Activated CD4-positive, alpha-beta T cell treated with anti-CD3 and anti-CD28 coated beads, Interleukin-2, amount 50 U/mL, for 48 hours (primary cell): ENCODE measurements at regions not wholly inside any gene's neighbourhood (a gene's known extent, or its start where the extent isn't known, plus 50 kb on each side); places are given as distances from the start of the nearest gene placed in this dataset.

Experiments used
- DNase-seq, 2 experiments: peaks; one replicate each; pipeline ENCODE4 v3.0.0-alpha.2; 2020

DNA sequence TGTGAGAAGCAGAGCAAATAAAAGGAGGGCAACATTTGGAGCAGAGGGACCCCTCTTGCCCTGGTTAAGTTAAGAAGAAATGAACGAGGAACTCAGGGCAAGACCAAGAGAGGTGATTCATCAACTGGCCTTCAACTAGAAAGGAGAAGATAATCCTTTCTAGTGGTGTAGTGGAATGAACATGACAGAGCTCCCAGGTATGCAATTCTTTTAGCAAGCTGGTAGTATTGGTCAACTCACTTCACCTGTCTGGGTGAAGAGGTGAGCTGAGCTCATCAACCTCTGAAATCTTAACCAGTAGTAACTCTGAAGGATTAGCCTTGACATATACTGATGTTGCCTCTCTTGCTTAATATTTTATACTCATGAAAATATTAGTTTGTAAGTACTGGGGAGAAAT, 1024.7 kb upstream of the GOT2 start:
- DNase-seq = no peak

DNA sequence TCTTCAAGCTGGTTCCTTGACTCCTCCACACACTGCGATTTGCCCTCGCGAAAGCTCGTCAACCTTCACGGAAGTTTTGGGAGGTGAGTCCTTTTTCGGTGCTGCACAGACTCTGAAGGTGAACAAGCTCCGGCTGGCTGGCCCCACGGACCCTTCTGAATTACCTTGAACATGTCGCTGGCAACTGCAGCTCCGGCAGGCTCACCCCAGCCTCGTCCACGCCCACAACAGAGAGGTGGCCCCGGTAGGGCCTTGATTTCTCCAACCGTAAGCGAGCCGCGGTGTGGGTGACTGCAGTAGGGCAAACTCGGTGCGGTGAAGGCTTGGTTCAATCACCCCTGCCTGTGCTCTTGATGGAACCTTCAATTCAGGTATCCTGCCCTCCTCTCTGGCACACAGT, 1020.7 kb upstream of the GOT2 start:
- DNase-seq = no peak

DNA sequence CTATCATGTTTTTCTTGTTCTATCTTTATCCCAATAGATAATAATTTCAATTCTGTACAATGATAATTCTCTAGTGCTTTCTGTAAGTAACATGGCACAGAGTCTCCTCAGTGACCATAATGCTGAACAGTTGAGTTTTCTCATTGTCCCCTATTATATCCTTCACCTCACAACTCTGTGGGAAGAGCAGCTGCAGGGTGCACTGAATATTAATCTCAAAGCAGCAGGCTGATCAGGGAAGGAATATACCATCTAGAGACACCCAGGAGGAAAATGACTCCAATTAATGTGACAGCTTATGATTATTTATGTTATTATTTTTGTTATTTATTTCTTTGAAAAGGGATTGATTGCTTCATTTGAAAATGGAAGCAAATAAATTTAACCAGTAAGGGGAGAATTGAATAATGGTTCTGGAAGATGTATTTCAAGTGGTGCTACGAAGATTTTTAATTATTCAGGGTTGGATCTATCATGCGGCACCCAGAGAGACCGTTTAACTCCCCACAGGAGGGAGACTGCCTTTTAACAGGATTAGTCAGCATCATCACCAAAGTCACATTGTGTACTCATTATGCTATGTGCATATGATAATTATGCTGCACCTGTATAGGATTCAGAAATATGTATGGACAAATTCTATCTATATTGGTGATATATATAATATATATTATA, 1015.7 kb upstream of the GOT2 start:
- DNase-seq = no peak

DNA sequence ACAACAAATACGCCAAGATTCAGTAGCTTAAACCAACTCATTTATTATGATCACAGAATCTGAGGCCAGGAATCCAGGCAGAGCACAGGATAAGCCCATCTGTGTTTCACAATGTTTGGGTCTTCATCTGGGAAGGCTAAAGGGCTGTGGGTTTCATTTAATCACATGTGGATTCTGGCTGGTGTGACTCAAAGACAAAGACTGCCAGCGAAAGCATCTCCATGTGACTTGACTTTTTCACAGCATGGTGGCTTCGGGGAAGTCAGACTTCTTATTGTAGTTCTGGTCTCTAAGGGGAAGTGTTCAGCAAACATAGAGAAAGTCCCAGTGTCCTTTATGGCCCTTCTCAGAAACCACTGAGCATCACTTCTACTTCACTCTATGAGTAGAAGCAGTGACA, 1014.4 kb upstream of the GOT2 start:
- no peak for DNase-seq

DNA sequence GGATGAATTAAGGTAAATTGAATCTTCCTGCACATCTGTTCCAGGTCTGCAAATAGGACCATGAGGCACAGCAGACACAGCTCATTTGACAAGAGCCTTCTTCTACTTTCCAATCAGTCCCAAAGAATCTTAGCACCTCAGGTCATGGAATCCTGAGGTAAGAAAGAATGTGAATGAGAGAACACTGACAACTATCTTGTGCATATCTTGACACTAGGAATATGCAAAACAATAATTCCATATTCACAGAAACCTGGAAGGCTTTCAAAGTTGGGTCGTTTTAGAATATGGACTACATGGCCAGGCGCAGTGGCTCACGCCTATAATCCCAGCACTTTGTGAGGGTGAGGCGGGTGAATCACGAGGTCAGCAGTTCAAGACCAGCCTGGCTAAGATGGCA, 1009.4 kb upstream of the GOT2 start:
- DNase-seq = no peak

DNA sequence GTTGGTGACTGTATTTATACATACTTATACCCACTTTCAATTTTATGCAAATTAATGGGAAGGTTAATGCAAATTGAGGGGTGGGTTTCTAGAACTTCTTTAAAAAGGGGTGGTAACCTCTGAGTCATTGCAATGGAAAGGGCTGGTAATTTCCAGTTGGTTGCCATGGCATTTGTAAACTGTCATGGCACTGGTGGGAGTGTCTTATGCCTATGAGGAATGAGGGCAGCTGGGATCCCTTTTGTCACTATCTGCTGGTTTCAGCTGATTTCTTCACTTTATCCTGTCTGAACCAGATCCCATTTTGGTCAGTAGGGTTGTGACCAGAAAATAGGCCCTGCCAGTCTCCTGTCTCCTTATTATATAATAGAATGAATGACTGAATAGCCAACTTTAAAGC, 1006.7 kb upstream of the GOT2 start:
- DNase-seq = no peak

DNA sequence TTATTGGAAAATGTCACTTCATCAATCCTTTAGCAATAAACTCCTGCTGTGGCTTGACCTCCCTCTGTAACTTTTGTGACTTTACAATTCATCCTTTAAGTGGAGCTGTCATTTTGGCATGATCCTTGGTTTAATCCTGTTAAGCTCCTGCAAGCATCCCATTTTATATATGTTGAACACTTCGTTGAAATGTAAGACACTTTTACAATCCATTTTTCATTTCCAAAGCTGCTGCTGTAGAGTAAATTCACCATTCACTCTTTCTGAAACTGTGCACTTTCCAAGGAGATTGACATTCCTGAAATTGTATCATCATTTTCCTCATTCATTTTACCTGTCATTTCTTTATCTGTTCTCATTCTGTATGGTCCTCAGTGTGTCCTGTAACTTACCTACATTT, 1003.2 kb upstream of the GOT2 start:
- no peak for DNase-seq

DNA sequence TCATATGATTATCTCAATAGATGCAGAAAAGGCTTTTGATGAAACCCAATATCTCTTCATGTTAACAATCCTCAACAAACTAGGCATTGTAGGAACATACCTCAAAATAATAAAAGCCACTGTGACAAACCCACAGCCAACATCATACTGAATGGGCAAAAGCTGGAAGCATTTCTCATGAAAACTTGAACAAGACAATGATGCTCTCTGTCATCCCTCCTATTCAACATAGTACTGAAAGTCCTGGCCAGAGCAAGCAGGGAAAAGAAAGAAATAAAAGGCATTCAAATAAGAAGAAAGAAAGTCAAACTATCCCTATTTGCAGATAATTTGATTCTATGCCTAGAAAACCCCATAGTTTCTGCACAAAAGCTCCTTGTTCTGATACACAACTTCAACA, 999.2 kb upstream of the GOT2 start:
- no peak for DNase-seq

DNA sequence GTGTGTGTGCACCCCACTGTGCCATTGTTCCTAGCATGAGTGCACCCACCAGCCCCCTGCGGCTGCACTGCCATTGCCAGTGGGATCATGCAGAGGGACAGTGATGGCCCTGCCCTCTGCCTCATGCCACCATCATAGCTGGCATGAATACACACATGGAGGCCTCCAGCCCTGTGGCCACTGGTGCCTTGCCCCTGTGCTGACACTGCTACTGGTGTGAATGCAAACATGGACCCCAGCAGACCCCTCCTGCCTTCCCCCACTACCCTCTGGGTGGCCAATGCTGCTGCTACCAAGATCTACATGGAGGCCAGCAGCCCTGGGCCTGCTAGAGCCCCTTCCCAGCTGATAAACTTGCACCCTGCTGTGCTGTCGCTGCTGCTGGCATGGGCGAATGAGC, 995.5 kb upstream of the GOT2 start:
- no peak for DNase-seq

DNA sequence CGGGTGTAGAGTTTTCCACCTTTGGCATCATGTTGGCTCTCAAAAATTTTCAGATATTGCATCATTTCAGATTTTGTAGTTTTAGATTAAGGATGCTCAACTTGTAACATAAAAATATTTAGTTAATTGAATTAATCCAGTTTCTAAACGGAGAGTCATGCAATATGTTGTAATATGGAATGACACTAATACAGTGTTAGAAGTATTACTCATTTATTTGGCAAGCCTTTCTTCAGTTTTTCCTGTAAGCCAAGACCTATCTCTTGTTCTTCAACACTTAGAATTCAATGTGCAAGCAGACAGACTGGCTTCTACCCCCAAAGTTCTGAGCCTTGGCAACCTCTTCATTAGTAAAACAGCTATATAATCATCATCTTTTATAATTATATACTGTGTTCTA, 985.0 kb upstream of the GOT2 start:
- no peak for DNase-seq

DNA sequence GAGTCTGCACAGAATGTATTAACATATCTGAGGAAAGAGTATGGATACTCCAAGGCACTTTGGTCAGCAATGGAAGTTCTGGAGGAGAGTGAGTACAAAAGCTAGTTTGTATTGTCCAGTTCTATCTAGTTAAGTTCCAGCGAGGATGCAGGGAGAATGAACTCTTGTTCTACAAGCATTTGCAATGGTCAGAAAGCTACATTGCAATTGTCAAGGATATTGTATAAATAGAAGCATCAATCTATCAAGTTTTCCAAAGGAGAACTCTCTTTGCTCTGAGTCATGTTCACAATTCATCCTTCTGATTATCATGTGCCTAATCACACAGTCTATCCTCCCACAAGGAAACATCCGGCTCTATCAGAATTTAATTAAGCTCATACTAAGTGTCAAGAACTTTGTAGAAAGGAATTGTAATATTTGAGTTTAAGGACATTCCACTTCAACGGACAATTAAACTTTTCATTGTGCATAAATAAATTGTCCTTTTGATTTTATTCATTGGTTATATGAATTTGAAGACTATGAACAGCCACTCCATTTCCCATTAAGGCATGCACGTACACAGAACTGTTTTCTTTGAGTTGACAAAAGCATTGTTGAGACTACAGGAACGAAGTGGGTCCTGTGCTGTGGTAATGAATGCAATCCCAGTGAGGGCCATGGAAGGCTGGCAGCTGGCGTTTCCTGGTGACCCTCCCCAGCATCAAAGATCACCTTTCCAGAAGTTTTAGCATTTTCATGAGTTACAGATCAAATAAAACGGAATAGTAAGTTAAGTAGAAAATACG, 973.5 kb upstream of the GOT2 start:
- DNase-seq = no peak

DNA sequence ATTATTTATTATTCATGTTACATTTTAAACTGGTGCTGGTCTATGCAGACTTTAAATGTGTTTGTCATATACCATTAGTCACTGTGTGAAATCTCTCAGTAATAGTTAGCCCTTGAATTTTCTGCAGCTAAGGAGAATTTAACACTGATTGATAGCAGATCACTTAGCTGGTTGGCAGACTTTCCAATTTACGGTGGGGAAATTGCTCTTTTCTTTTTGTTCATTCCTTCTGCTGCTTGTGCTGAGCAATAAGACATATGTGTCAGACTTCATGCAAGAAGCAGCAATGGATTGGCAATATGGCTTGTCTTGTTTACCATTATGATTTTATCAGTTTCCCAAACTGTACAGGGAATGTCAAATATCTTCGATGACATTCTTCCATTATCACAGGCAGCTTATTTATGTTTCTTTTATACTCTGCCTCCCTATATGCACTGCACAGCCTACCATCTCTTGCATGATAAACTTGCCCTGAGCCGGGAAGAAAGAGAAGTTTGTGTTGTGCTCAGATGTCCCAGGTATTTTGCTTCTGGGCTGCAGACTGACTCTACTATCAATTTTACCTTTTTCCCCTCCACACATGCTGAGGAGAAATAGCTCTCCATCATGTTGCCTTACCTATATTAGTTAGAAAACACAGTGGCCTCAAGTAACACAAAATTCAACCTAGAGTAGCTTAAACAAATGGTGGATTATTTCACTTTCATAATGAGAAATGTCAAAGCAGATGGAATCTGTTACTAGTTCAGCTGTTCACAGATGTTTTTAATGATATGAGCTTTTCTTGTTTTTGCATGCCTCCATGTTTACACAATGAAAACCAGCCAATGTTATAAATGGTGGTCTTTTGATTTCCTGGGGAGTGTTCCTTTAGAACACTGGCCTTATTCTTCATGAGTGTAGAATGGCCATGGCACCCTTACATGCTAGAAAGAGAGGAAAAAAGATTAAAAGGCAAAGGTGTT, 968.1 kb upstream of the GOT2 start:
- DNase-seq = no peak

DNA sequence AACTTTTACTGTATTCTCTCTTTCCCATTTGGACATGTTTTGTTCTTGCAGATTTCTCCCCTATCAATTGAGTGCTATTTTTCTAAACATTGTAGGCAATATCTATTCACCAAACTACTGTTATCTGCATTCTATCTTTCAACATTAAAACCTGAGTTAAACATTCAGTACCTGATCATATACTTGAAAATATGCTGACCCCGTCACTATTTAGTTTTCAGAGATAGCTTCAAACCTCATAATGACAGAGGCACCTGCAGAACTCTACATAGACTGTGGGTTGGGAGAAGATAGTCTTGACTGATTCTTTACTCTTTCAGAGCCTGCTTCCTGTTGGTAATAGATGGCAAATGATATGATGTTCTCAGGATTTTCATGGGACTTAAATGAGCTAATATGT, 965.7 kb upstream of the GOT2 start:
- no peak for DNase-seq

DNA sequence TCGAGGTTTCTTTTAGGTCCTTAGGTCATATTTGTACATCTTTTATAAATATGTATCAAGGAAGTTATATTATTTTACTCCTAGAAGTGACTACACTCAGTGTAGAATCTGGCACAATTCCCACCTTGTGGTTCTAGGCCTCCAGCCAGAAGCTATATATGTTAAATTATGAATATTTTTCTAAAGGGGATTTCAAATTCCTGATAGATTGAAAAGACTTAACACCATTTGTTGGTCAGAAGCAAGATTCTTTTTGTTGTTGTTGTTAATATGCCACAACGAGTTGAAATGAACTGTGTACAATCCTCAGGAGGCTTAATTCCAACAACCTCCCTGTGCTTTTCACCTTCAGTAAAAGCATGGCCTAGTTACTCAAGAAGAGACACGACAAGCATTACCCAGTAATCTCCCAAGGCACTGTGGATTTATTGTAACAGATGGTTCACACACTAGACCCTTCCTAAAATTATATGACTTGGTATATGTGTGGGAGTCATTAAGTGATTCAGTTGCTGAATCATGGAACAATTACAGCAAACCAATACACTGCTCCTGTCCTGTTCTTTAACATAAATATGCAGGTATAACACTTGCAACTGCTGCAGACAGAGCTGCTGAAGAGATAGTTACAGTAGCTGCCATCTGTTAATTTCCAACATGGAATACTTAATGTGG, 964.4 kb upstream of the GOT2 start:
- no peak for DNase-seq

DNA sequence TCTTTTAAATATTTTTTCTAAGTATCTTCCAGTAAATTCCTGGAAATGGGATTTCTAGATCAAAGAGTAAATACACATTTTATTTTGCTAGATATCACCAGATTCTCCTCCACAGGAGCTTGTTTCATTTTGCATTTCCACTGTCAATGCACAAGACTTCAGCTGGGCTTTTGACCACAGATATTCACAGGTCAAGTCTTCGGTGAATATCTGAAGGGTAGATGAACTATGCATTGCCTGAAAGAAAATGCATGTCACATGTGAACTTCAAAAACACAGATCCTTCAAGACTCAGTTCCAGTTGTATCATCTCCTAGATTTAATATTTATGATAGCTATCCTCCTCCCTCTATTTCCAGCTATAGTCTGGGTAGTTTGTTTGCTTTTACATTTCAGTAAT, 963.6 kb upstream of the GOT2 start:
- DNase-seq = no peak

DNA sequence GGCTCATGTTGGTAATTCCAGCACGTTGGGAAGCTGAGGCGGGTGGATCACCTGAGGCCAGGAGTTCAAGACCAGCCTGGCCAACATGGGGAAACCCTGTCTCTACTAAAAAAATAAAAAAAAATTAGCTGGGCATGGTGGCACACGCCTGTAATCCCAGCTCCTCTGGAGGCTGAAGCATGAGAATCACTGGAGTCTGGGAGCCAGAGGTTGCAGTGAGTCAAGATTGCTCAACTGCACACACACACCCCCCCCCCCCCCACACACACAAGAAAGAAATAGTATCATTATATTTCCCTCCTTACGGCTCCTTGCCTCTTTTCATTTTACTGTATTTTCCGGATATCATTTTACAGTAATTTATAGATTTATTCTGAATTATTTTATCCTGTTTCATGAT, 963.1 kb upstream of the GOT2 start:
- no peak for DNase-seq

DNA sequence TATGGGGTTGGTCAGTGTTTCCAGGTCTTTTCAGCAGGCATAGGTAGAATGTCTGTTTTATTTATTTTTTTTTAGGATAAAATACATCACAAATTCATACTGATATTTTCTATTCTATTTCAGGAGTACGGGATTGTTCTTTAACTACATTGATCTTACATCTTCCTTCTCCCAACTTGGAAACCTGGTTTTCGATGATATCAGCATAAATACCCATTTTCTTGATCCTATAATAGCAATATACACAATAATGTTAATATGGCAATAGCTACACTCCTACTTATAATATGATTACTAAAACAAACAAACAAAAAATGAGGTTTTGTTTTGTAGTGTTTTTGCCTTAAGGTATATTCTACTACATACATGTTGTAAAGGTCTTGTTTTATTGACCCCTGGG, 962.4 kb upstream of the GOT2 start:
- no peak for DNase-seq

DNA sequence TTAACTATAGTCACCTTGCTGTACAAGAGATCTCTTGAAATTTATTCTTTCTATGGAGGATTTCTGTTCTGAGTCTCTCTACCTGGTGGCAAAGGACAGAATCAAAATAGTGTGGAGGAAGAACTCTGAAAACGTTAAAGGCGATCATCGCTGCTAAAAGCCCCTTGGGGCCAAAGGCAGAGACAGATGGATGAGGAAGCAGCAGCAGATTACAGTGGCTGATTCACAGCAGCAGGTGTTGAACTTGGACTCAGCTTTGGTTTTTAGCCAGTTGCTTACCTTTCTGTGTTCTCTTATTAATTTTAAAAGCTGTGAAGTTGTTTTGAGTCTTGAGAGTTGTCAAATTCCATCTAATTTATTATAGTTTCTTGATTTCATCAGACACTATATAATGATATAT, 956.1 kb upstream of the GOT2 start:
- no peak for DNase-seq

DNA sequence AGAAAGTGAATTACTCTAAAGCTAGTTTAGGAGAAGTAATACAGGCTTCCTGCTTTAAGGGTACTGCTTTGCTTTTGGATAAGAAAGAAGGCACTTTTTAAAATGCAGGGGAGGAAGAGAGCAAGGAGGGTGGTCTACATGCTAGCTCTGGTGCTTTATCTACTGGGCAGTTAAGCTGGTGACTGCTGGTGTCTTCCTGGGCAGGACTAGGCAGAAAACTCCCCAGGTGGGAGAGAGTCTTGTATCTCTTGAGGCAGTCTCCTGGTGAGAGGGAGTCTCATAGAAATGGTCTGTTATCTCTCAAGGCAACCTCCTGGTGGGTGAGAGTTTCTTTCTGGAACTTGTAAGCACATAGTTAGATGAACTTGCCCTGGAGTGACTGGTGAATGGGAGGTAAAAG, 953.9 kb upstream of the GOT2 start:
- no peak for DNase-seq

DNA sequence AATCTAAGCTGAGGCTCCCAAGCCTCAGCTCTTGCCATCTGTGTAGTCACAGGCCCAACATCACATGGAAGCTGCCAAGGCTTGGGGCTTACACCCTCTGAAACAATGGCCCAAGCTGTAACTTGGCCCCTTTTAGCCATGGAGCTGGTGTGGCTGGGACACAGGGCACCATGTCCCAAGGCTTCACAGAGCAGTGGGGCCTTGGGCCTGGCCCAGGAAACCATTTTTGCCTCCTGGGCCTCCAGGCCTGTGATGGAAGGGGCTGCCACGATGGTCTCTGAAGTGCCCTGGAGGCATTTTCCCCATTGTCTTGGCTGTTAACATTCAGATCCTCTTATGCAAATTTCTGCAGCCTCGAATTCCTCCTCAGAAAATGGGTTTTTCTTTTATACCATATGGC, 952.3 kb upstream of the GOT2 start:
- no peak for DNase-seq

DNA sequence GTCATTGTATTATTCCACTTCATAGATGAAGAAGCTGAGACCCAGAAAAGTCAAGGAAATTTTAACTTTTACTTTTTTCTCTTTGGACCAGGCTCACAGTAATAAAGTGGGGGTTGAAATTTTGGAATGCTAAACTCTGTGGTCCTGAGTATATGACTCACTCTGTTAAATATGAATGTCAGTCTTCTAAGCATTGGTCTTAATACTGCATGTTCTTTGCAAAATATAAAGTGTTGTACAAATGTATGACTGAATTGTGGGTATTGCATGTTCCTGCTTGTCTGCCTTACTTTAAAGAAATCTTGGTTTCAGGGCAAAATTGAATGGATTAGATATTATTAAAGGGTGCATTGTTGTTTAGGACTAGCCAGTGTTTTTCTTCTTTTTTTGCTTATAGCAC, 950.8 kb upstream of the GOT2 start:
- no peak for DNase-seq

DNA sequence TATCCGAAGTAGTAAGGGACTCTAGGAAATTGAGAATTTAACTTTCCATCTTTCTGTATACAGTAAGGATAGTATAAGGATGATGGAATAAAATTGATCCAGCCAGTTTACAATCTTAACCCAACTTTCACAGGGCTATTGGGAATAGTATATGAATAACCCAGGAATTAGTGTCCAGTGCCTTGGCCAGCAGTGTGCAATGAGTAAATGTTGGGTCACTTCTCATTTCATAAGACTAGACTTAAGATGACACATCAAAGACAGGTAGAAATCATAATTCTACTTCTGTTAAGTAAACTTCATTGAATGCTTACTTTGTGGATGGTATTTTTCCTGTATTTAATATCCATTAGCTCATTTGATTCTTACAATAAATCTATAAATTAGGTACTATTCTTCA, 949.6 kb upstream of the GOT2 start:
- no peak for DNase-seq

DNA sequence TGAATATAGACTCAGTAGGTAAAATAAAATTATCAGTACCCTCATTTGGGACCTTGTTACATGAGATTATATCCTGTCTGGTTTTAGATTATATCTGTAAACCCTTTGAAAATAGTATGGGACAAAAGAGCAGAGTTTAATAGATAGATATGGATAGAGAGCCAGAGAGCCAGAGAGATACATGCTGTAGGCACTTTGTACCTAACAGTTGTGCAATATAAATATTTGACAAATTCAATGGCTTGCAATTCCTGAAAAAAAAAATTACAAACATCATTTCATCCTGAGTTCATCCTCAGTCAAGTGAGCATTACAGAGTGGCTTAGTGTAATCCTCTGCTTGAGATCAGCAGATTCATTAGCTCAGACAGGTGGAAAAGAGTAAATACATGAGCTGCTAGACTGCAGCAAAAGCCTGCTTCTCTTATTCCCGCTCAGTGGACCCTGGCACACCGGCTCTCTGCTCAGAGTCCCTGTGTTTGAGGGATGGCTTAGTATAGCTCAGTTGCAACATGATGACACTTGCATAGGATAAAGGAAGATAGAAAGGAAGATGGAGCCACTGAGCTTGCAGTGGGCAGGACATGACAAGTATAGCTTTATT, 931.6 kb upstream of the GOT2 start:
- DNase-seq = no peak
